Vagina (tissue), 2 donors: ENCODE measurements at regions not wholly inside any gene's neighbourhood (a gene's known extent, or its start where the extent isn't known, plus 50 kb on each side); places are given as distances from the start of the nearest gene placed in this dataset.

ENCODE experiments used
- DNase-seq, 2 donors: peaks; one replicate each; pipeline ENCODE4 v3.0.0-alpha.2; 2017; ENCODE audit errors: extremely low spot score in 2 of 2
- H3K27ac ChIP-seq: fragments of 200-600 bp; sonication (generic); one replicate; pipeline ENCODE4 v1.5.1; 2019
- H3K27me3 ChIP-seq: fragments of 200-600 bp; sonication (generic); one replicate; pipeline ENCODE4 v1.5.1; 2019
- H3K36me3 ChIP-seq, 2 donors: fragments of 200-600 bp; sonication (generic); one replicate each; pipeline ENCODE4 v1.5.1; 2017 to 2019
- H3K4me1 ChIP-seq: fragments of 200-600 bp; sonication (generic); one replicate; pipeline ENCODE4 v1.5.1; 2019
- H3K4me3 ChIP-seq, 2 donors: fragments of 200-600 bp; sonication (generic); 1 replicate in 1 of 2; 2 replicates in 1 of 2; pipeline ENCODE4 v1.5.1; 2016 to 2019
- H3K9me3 ChIP-seq: fragments of 200-600 bp; sonication (generic); one replicate; pipeline ENCODE4 v1.5.1; 2019
- CTCF ChIP-seq, 3 experiments: fragments of 450-650 bp in 2 of 3; fragments of 200-600 bp in 1 of 3; sonication (generic) in 1 of 3; IDR thresholded peaks; one replicate each; pipeline ENCODE4 v1.5.1; 2017 to 2019; ENCODE audit warnings: antibody characterized with exemption in 3 of 3, mild to moderate bottlenecking in 2 of 3, moderate library complexity in 2 of 3
- POLR2A ChIP-seq, 2 donors: fragments of 450-650 bp; IDR thresholded peaks; one replicate each; pipeline ENCODE4 v1.6.1; 2017; ENCODE audit warnings: antibody characterized with exemption in 2 of 2, mild to moderate bottlenecking in 2 of 2, moderate library complexity in 2 of 2
- POLR2AphosphoS5 ChIP-seq, 2 donors: sonication (generic); formaldehyde crosslinking; IDR thresholded peaks; one replicate each; pipeline ENCODE4 v1.9.0; 2017; ENCODE audit warnings: antibody characterized with exemption in 2 of 2, mild to moderate bottlenecking in 2 of 2, low read depth in 1 of 2; ENCODE audit not compliant: insufficient read depth in 1 of 2
- intact Hi-C: fragments of 100-400 bp; cut with DNase I; formaldehyde crosslinking; loops from one replicate; pipeline ENCODE4 v1.15.1; 2023

- Histone ChIP-seq H3K27me3 (no peaks in the 10 kb centered on the region), H3K27ac (no peak overlapping the region), H3K9me3 (no peaks in the 10 kb centered on the region), H3K4me3 (no peak overlapping the region), H3K36me3 (no peaks in the 10 kb centered on the region), H3K4me1 (peaks cover under 1% of the 10 kb centered on the region)
- intact Hi-C loops, result loop anchor here (5.0 kb wide), 1 partner anchor 1943 kb away; no protein-coding TSS in a partner anchor
- no peak for DNase-seq
- no peak for TF ChIP-seq POLR2A (IDR thresholded peaks at IDR 0.05)
- TF ChIP-seq CTCF (IDR thresholded peaks at IDR 0.05), result no peak
- TF ChIP-seq POLR2AphosphoS5 (IDR thresholded peaks at IDR 0.05; ENCODE audit: insufficient read depth in 1 of 2, low read depth in 1 of 2), result no peak
Measured at GRCh38 chr10:31744025-31744424, 184.6 kb downstream of the ARHGAP12 start.

GRCh38 chr10:31742255-31742654 lies 186.4 kb downstream of the ARHGAP12 start:
- intact Hi-C loops, result loop anchor here (5.0 kb wide), 1 partner anchor 1945 kb away; no protein-coding TSS in a partner anchor
- no peak for TF ChIP-seq CTCF (IDR thresholded peaks at IDR 0.05)
- TF ChIP-seq POLR2A (IDR thresholded peaks at IDR 0.05), result no peak
- no peak for TF ChIP-seq POLR2AphosphoS5 (IDR thresholded peaks at IDR 0.05; ENCODE audit: insufficient read depth in 1 of 2, low read depth in 1 of 2)
- no peak overlapping the region for H3K27ac ChIP-seq

GRCh38 chr10:31741473-31741872 lies 187.2 kb downstream of the ARHGAP12 start:
- no peaks in the 10 kb centered on the region for H3K4me1 ChIP-seq
- H3K27ac ChIP-seq, result no peak overlapping the region
- no peak for DNase-seq
- intact Hi-C loops, result loop anchor here (5.0 kb wide), 1 partner anchor 1946 kb away; no protein-coding TSS in a partner anchor
- TF ChIP-seq POLR2AphosphoS5 (IDR thresholded peaks at IDR 0.05; ENCODE audit: insufficient read depth in 1 of 2, low read depth in 1 of 2) (no peak), CTCF (IDR thresholded peaks at IDR 0.05) (no peak), POLR2A (IDR thresholded peaks at IDR 0.05) (no peak)
- H3K4me3 ChIP-seq, result no peak overlapping the region
- no peaks in the 10 kb centered on the region for H3K27me3 ChIP-seq
- no peaks in the 10 kb centered on the region for H3K9me3 ChIP-seq
- no peaks in the 10 kb centered on the region for H3K36me3 ChIP-seq

More at GRCh38 chr10:31742255-31742654, 186.4 kb downstream of the ARHGAP12 start:
- no peak for DNase-seq
- H3K4me1 ChIP-seq, result no peaks in the 10 kb centered on the region
- no peaks in the 10 kb centered on the region for H3K27me3 ChIP-seq
- no peak overlapping the region for H3K4me3 ChIP-seq
- no peaks in the 10 kb centered on the region for H3K36me3 ChIP-seq
- no peaks in the 10 kb centered on the region for H3K9me3 ChIP-seq

GRCh38 chr10:31739711-31740110 lies 188.9 kb downstream of the ARHGAP12 start:
- no peak for DNase-seq
- H3K4me1 ChIP-seq, result no peaks in the 10 kb centered on the region
- intact Hi-C loops, result loop anchor here (5.0 kb wide), 1 partner anchor 1948 kb away; no protein-coding TSS in a partner anchor
- TF ChIP-seq POLR2AphosphoS5 (IDR thresholded peaks at IDR 0.05; ENCODE audit: insufficient read depth in 1 of 2, low read depth in 1 of 2) (no peak), CTCF (IDR thresholded peaks at IDR 0.05) (no peak), POLR2A (IDR thresholded peaks at IDR 0.05) (no peak)
- no peaks in the 10 kb centered on the region for H3K27me3 ChIP-seq
- no peak overlapping the region for H3K4me3 ChIP-seq
- H3K9me3 ChIP-seq, result no peaks in the 10 kb centered on the region
- no peaks in the 10 kb centered on the region for H3K36me3 ChIP-seq
- peak overlapping the region; percentile 34 for H3K27ac ChIP-seq

GRCh38 chr10:31739146-31739545 lies 189.5 kb downstream of the ARHGAP12 start:
- no peak overlapping the region for H3K4me3 ChIP-seq
- DNase-seq, result no peak
- no peaks in the 10 kb centered on the region for H3K27me3 ChIP-seq
- H3K27ac ChIP-seq, result peak overlapping the region; percentile 14
- H3K9me3 ChIP-seq, result no peaks in the 10 kb centered on the region
- TF ChIP-seq CTCF (IDR thresholded peaks at IDR 0.05) (no peak), POLR2A (IDR thresholded peaks at IDR 0.05) (no peak), POLR2AphosphoS5 (IDR thresholded peaks at IDR 0.05; ENCODE audit: insufficient read depth in 1 of 2, low read depth in 1 of 2) (no peak)
- no peaks in the 10 kb centered on the region for H3K36me3 ChIP-seq
- intact Hi-C loops, result no loop called here
- H3K4me1 ChIP-seq, result no peaks in the 10 kb centered on the region
